ENCODE measurements at regions not wholly inside any gene's neighbourhood (a gene's known extent, or its start where the extent isn't known, plus 50 kb on each side); places are given as distances from the start of the nearest gene placed in this dataset.
A peak's percentile ranks its signal among the peaks of the same experiment; 100 is the strongest.

DNA sequence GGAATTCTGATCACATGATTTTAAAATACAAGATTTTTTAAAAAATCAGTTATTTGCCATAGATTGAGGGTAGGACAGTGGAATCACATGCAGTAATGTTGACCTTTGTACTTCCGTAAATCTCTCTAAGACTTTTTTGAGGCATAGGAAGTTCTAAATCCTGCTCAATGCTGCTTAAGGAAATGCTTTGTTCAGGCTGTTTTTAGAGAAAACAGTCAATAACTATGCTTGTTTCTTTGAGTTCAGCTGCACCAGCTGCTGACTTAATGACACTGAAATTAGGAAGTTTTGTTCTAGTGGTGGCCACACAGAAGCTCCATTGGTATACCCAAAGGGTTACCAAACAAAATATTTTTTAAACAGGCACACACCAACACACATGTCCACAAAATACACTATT, 60.9 kb downstream of the KLF12 start:
- H3K36me3 ChIP-seq = no peaks in the 10 kb centered on the region
- no peaks in the 10 kb centered on the region for H3K4me1 ChIP-seq (ENCODE audit: low read depth)
- H3K9me3 ChIP-seq (ENCODE audit: low read depth) = no peaks in the 10 kb centered on the region
- no peaks in the 10 kb centered on the region for H3K27me3 ChIP-seq
- no peak overlapping the region for H3K27ac ChIP-seq
- TF ChIP-seq, protein P1, sequence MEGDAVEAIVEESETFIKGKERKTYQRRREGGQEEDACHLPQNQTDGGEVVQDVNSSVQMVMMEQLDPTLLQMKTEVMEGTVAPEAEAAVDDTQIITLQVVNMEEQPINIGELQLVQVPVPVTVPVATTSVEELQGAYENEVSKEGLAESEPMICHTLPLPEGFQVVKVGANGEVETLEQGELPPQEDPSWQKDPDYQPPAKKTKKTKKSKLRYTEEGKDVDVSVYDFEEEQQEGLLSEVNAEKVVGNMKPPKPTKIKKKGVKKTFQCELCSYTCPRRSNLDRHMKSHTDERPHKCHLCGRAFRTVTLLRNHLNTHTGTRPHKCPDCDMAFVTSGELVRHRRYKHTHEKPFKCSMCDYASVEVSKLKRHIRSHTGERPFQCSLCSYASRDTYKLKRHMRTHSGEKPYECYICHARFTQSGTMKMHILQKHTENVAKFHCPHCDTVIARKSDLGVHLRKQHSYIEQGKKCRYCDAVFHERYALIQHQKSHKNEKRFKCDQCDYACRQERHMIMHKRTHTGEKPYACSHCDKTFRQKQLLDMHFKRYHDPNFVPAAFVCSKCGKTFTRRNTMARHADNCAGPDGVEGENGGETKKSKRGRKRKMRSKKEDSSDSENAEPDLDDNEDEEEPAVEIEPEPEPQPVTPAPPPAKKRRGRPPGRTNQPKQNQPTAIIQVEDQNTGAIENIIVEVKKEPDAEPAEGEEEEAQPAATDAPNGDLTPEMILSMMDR (IDR thresholded peaks at IDR 0.05; ENCODE audit: low read depth, low read length) = no peak
- H3K4me3 ChIP-seq = no peak overlapping the region
- no peak for DNase-seq (ENCODE audit: low read depth in 1 of 2, low spot score in 1 of 2)

DNA sequence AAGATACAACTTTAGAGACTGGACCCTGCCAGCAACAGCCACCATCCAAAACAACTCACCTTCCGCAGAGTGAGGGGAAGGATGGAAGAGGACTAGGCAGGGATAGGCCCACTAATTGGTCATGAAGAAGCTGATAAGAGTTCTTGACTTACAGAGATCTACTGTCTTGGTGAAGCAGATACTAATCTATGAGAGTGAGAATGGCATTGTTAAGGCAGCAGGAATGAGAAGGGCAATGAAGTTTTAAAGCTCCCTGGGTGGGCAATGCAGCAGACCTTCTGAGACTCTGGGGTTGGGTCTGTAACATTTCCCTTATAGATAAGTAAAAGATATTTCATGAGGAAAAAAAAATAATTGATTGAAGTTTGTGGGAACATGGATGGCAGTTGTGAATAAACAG, 63.7 kb downstream of the KLF12 start:
- Histone ChIP-seq H3K9me3 (ENCODE audit: low read depth) (no peaks in the 10 kb centered on the region), H3K27ac (no peak overlapping the region), H3K27me3 (no peaks in the 10 kb centered on the region), H3K36me3 (no peaks in the 10 kb centered on the region), H3K4me3 (no peak overlapping the region), H3K4me1 (ENCODE audit: low read depth) (no peaks in the 10 kb centered on the region)
- TF ChIP-seq, protein P1 (IDR thresholded peaks at IDR 0.05; ENCODE audit: low read depth, low read length) = no peak
- no peak for DNase-seq (ENCODE audit: low read depth in 1 of 2, low spot score in 1 of 2)

DNA sequence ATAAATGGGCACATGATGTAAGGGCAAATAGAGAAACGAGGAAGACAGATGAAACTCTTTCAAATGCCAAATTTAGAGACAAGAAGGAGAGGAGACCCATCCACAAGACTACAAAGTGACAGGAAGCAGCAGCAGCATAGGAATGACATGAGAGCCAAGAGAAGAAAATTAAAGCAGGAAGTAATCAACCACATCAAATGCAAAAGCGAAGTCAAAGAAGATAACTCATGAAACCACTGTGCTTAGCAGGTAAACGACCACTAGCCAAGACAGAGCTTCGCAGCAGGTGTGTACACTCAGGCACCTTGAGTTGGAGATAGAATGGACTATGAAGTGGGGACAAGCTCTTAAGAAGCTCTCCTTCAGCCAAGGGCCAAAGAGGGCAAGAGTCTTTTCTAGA, 64.1 kb downstream of the KLF12 start:
- no peak overlapping the region for H3K4me3 ChIP-seq
- H3K27me3 ChIP-seq = no peaks in the 10 kb centered on the region
- TF ChIP-seq, protein P1 (IDR thresholded peaks at IDR 0.05; ENCODE audit: low read depth, low read length) = no peak
- no peak for DNase-seq (ENCODE audit: low read depth in 1 of 2, low spot score in 1 of 2)
- no peaks in the 10 kb centered on the region for H3K36me3 ChIP-seq
- no peaks in the 10 kb centered on the region for H3K9me3 ChIP-seq (ENCODE audit: low read depth)
- no peaks in the 10 kb centered on the region for H3K4me1 ChIP-seq (ENCODE audit: low read depth)
- H3K27ac ChIP-seq = no peak overlapping the region

DNA sequence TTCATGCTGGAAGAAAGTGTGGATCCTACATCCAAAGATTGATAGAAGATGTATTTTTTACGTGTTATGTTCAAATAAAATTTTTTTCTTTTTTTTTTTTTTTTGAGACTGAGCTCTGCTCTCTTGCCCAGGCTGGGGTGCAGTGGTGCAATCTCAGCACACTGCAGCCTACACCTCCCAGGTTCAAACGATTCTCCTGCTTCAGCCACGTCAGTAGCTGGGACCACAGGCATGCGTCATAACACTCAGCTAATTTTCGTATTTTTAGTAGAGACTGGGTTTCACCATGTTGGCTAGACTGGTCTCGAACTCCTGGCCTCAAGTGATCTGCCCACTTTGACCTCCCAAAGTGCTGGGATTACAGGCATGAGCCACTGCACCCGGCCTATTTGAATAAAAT, 65.7 kb downstream of the KLF12 start:
- no peaks in the 10 kb centered on the region for H3K27me3 ChIP-seq
- peaks cover 4% of the 10 kb centered on the region for H3K4me1 ChIP-seq (ENCODE audit: low read depth)
- TF ChIP-seq, protein P1 (IDR thresholded peaks at IDR 0.05; ENCODE audit: low read depth, low read length) = no peak
- H3K27ac ChIP-seq = no peak overlapping the region
- no peak overlapping the region for H3K4me3 ChIP-seq
- no peaks in the 10 kb centered on the region for H3K36me3 ChIP-seq
- no peaks in the 10 kb centered on the region for H3K9me3 ChIP-seq (ENCODE audit: low read depth)
- DNase-seq (ENCODE audit: low read depth in 1 of 2, low spot score in 1 of 2) = no peak

DNA sequence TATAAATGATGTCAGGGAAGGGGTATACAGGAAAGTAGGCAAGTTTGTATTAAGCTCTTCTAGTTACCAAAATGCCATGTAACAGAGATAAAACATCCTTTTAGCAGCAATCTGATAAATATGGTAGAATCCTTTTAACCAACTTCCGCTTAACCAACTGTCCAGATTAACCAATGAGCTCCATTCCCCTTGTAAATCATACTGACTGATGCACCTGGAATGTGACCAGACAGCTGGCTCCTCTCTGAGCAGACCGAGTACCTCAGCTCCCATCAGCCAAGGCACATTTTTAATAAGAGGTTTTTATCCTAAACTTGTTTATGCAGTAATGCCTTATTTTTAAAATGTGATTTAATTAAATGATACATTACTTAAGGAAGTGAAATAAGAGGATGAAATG, 66.4 kb downstream of the KLF12 start:
- no peaks in the 10 kb centered on the region for H3K27me3 ChIP-seq
- peaks cover 11% of the 10 kb centered on the region for H3K4me1 ChIP-seq (ENCODE audit: low read depth)
- no peak for DNase-seq (ENCODE audit: low read depth in 1 of 2, low spot score in 1 of 2)
- no peak overlapping the region for H3K4me3 ChIP-seq
- H3K9me3 ChIP-seq (ENCODE audit: low read depth) = no peaks in the 10 kb centered on the region
- H3K27ac ChIP-seq = no peak overlapping the region
- no peaks in the 10 kb centered on the region for H3K36me3 ChIP-seq
- TF ChIP-seq, protein P1 (IDR thresholded peaks at IDR 0.05; ENCODE audit: low read depth, low read length) = no peak

DNA sequence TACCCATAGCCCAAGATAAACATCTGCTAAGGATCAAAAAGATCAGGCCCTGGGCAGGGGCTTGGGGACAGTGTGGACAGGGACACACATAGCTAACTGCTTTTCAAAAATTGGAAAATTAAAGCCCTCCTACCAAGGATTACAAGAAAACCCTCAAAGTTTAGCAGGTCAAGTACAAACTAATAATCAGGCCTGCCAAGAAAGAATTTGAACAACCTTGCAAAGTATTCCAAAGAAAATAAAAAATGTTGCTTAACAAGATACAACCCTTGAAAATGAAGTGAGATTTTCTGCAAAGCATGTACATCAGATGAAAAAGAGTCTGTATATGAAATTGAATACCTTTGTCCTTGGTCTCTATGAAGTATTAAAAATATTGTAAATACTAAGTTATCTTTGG, 67.3 kb downstream of the KLF12 start:
- Histone ChIP-seq H3K4me3 (no peak overlapping the region), H3K4me1 (ENCODE audit: low read depth) (peaks cover 19% of the 10 kb centered on the region), H3K36me3 (no peaks in the 10 kb centered on the region), H3K27ac (no peak overlapping the region), H3K27me3 (no peaks in the 10 kb centered on the region), H3K9me3 (ENCODE audit: low read depth) (no peaks in the 10 kb centered on the region)
- DNase-seq (ENCODE audit: low read depth in 1 of 2, low spot score in 1 of 2) = peak in 1 of 2 donors; percentile 20
- TF ChIP-seq, protein P1 (IDR thresholded peaks at IDR 0.05; ENCODE audit: low read depth, low read length) = no peak

Data from cardiac muscle cell (in vitro differentiated cells and primary cell).